ENCODE measurements at regions not wholly inside any gene's neighbourhood (a gene's known extent, or its start where the extent isn't known, plus 50 kb on each side); places are given as distances from the start of the nearest gene placed in this dataset.

GRCh38 chr2:223324402-223324801 lies 272.4 kb downstream of the KCNE4 start:
- TF ChIP-seq CTCF (IDR thresholded peaks at IDR 0.05): no peak
- no peak for TF ChIP-seq POLR2A (IDR thresholded peaks at IDR 0.05)
